OCI-M1 (cell line): ENCODE measurements at regions not wholly inside any gene's neighbourhood (a gene's known extent, or its start where the extent isn't known, plus 50 kb on each side); places are given as distances from the start of the nearest gene placed in this dataset.
A peak's percentile ranks its signal among the peaks of the same experiment; 100 is the strongest.
"Not testable (repeated sequence)": the region's sequence is repeated elsewhere in the genome, so short reads cannot be mapped to it uniquely, and the experiment has no call there.

Source experiments
- DNase-seq: peaks from one replicate; lab custom pipeline; 2025; lab: John Stamatoyannopoulos, UW

DNA sequence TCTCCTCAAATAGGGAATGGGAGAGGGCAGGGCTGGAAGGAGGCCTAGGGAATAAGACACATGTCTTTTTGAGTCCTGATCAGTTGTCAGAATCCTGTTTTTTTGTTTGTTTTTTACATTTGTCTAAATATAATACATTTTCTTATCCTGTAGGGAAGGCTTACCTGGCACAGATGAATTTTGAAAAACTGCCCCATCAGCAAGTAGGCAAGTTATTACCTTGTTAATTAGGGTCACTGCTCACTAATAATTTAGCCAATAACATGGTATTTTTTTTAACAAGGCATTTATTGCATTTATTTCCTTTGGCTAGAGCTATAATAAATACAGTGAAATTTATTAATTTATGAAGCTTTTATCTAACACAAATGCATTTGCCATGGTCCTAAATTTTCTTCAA lies 423.2 kb upstream of the ONECUT1 start:
- DNase-seq: no peak

DNA sequence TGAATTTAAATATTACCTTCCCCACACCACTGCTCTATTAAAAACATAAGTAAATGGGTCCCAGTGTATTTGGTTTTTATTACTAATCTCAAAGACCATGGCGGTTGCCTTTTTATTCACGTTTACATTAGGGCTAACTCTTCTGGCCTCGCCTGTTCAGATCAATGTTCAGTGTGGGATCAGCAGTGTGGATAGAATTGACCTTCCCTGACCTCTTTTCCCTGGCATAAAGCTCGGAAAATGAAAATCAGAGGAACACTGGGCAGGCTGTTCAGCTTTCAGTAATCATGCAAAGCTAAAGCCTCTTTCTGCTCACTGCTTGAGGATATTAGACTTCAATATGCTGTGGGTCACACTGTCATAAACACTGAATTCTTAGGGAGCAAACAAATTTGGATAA lies 422.6 kb upstream of the ONECUT1 start:
- DNase-seq: no peak

DNA sequence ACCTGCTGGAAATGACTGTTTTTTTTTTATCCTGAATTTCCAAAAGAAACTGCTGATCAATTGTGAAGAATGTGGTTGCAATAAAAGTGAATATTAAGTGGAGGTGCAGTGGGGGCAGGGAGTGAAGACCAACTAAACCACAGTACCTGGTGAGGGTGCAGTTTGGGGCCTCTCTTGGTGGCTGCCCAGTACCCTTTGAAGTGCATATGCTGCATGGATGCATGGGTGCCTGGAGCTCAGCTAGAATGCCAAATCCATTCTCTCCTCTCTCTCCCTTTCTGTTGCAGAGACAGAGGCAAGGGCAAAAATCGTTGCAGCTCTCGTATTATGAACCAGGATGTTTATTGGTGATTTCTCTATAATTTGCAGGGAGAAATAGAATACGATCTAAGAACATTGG lies 420.5 kb upstream of the ONECUT1 start:
- no peak for DNase-seq

DNA sequence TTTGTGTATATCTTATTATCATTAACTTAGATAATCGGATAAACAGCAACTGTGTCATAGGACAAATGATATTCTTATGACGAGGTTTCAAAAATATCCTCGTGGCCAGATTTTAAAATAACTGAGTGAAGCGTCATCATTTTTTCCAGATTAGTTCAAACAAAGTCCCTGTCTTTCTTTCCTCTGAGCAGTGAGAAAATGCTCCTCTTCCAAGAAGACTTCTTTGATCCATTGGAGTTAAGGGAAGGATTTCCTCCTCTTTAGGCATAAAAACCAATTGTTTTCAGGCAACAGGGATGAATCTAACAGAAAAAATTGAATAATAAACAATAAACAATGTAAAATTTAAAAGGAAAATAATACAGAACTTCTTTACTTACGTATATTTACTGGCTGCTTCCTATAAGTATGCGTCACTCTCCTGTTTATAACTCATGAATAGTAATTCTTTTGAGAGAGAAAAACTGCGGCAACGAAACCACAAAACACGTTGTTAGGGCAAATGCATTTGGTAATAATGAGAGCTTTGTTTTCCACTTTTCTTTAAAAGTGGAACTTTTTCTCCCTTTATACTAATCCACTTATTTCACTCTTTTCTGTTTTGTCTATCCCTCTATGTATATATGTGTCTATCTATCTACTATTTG lies 419.4 kb upstream of the ONECUT1 start:
- no peak for DNase-seq

DNA sequence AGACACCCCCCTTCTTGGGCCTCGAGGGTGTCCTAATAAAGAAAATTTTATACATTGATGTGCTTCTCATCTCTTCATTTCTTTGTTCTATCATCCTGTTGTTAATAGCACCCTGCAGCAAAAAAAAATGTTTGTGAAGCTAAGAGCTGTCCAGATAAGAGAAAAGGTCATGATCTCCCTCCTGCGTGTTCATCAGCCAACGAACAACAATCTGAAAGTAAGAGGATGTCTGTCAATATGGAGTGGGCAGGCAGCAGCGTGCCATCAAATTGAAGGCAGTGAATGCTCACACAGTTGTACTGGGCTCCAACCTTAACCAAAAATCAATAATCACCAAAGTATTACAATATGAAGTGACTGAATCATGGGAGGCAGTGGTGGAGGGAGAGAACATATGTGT lies 418.6 kb upstream of the ONECUT1 start:
- DNase-seq: no peak

DNA sequence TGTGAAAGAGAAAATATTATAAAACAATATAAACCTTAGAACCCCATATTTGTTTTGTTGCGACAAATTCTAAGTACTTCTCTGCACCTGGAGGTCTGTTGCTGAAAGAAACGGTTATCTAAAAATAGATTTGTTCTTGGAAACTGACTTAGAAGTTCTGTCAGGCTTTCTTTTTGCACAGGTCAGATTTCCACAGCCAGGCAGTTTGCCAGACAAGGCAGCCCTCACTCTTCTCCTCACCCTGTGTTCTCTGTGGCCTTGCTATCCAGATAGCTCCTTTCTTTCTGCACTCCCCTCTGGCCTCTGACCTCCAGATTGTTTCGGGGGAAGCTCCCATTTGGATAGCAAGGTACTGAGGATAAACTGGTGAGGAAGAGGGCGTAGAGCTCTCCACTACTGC lies 413.3 kb upstream of the ONECUT1 start:
- DNase-seq: no peak

DNA sequence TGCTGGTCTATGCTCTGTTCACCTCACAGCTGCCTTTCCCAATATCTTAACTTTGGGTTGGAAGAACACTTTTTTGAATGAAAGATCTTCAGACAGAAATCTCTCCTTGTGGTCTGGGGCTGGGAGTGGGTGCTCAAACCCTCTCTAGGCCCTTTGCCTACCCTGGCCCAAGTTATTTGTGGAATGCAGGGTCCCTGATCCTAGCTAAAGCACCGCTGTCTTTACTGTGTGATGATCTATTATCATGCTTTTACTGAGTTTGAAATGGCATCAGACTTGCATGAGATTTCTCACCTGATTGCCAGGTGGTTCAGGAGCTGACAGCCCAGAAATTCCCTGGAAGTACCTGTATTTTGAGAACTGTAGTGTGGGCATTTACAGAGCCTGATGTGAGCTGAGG lies 412.7 kb upstream of the ONECUT1 start:
- no peak for DNase-seq

DNA sequence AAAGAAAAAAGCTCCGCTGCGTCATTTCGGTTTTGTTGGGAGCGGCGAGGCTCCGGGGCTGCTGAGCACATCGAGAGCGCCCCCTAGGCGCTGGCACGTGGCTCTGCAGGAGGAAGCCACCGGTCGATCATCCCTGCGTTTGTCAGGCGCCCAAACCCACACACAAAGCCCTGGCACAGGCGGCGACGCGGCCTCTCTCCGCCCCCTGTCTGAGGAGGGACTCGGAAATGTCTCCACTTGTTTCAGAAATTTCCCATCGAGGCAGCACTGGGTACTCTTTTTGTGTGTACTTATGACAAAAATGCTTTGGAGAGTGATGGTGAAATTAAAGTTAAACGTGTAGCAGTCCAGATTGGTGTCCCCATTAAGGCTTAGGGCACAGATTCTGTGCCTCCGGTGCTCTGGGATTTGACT lies 407.3 kb upstream of the ONECUT1 start:
- DNase-seq: peak; percentile 74

DNA sequence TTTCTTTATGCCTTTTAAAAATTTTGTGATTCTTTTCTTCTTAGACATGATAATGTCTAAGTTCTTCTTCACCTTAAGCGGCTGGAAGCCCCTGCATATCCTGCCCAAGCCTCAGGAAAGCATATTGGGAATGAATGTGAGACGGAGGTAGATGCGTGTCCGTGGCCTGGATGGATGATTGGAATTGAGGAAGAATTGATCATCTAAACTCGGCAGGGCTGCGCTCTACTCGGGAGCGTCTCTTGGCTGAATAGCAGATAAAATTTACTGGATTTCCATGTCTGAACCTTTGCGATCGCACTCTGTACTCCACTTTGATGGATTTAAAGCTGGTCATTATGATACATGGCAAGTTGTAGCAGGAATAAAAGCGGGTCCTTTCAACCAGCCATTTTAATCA lies 406.7 kb upstream of the ONECUT1 start:
- DNase-seq: no peak

DNA sequence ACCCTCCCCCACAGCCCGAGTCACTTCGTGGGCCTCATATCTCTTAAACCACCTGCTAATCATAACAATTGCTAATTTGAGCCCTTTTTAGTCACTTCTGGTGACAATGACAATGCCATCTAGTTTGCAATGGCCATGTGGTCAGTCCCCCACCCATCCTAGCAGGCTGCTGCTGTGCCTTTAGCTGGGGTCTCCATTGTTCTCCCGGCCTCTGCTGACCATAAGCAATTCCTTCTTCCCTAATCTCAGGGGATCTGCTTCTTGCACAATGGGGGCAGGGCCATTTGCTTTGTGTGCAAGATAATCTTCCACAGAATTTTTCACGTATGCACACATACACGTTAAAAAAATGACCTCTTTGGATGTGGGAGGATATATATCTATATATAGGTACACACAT lies 406.1 kb upstream of the ONECUT1 start:
- DNase-seq: no peak

DNA sequence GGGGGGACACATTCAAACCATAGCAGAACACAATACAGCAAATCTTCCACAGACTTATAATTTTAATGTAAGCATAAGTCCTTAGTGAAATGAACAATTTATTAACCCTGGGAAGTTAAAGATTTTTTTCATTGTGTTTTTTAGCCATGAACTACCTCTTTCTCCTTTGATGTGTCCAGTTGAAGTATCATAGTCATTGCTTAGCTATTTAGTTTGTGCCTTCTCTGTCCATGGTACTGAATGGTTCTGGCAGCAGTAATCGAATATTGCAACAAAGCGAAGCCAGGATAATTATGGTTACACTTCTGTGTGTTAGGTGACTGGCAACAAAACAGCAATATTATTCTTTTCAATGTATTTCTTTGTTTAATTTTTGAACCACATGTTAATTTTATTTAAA lies 403.0 kb upstream of the ONECUT1 start:
- peak; percentile 16 for DNase-seq

DNA sequence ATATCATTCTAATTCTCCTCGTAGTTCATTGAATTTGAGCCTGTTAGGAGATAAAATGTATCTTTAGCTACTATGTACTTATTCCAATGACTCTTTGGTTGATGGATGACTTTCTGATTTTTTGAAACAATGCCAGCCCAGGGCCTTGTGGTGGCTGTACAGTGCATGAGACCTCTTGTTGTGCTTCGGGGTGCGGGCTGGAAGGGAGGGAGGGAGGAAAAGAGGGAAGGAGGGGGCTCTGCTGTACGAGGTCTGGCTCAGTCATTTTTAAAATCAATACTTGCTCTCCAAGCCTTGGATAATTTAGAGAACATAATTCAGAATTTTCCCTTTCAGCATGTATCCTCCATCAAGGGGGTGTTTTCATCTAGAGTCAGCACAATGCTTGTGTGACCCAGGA lies 399.7 kb upstream of the ONECUT1 start:
- no peak for DNase-seq

DNA sequence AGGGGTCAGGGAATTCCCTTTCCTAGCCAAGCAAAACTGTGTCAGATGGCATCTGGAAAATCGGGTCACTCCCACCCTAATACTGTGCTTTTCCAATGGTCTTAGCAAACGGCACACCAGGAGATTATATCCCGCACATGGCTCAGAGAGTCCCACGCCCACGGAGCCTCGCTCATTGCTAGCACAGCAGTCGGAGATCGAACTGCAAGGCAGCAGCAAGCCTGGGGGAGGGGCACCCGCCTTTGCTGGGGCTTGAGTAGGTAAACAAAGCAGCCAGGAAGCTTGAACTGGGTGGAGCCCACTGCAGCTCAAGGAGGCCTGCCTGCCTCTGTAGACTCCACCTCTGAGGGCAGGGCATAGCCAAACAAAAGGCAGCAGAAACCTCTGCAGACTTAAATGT lies 393.3 kb upstream of the ONECUT1 start:
- not testable (repeated sequence) for DNase-seq

DNA sequence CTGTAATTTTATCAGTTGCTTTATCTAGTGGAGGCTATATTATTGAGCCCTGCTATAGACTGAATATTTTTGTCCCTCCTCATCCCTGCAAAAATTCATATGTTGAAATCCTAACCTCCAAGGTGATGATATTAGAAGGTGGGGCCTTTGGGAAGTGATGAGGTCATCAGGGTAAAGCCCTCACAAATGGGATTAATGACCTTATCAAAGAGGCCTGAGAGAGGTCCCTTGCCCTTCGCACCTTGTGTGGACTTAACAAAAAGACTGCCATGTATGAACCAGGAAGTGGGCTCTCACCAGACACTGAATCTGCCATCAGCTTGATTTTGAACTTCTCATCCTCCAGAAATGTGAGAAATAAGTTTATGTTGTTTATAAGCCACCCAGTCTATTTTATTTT lies 381.4 kb upstream of the ONECUT1 start:
- no peak for DNase-seq

DNA sequence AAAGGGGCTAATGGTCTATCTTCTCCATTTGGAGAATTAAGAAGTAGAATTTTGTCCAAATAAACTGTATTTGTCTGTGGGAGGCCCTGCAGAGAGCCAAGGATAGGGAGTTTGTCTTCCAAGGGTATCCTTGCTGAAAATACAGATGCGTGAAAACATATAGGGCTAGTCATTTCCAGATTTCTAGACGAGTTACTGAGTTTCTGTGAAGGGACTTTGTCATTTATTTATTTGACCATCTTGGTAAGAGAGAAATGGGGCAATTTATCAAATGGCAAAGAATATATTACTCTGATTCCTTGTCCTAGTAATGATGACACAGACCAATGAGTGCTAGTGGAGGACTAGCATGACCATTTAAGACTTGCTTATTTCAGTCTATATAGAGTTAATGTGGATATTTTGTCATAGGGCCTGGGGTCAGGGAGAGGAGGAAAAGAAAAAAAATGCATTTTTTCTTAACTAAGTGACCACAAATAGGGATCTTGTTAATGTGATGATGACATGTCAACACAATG lies 376.6 kb upstream of the ONECUT1 start:
- no peak for DNase-seq

DNA sequence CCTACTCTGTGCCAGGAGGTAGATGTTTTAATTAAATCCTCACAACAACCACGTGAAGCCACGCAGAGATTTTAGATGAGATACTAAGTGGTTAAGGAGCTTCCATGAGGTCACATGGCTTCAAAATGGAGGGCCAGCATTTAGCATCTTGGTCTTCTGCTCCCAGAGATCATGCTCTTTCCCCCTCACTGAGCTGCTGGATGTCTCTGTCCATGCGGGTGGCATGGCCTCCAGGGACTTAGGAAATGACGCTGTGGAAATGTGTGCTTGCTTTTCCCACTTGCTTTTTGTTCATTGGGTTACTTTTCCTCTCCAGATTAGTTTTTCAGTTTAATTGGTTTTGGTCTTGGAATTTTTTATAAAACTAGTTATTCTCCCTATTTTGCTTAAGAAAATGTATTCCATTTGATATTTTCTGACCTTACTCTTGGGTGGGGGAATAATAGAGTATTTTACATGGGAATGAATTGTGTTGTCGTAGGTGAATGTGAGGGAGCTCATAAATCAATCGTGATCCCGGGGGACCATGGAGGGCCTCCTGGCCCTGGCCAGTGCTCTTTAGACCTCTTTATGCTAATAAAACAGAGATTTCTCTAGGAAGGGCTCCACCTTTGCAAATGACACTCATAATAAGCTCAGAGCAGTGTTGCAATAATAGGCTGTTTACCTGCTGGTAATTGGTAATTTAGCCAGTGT lies 376.0 kb upstream of the ONECUT1 start:
- DNase-seq: no peak

DNA sequence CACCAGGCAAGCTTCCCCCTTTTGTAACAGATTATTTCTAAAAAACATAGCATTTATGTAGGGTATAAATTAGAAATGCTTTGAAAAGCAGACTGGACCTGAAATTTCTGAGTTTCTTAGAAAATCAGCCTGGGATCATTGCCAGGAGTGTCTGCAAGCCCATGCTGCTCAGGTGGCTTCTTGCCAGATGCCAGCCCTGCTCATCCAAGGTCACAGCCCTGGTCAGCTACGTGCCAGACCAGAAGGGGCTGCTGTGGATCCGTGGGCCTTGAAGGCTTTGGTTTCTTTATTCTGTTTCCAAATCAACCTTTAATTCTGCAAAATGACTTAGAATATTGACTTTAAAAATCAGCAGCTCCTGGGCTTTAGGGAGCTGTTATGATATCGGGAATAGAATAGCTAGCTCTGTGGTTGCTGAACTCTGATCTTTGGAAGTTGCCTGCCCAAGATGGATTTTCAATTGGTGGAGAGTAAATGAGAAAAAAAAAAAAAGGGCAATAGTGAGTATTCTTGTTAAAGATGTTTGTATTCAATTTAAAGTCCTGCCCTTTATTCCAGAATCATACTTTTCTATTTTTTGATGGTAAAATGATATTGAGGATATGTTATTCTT lies 370.1 kb upstream of the ONECUT1 start:
- DNase-seq: no peak

DNA sequence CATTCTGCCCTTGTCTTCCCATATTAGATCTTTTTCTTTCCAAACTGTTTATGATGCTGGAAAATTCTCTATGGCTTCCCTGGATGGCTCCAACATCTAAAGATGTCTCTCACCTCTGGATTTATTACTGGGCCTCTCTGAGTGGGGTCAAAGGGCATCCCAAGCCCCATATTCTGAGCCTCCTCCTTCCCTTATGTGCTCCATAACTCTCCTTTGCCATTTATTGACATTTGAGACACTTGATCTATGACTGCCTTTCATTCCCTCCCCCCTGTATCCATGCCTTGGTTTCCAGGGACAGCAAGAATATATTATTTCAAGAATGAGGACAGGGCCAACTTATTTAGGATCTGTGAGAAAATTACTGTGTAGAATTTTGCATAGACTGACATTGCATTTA lies 369.3 kb upstream of the ONECUT1 start:
- no peak for DNase-seq

DNA sequence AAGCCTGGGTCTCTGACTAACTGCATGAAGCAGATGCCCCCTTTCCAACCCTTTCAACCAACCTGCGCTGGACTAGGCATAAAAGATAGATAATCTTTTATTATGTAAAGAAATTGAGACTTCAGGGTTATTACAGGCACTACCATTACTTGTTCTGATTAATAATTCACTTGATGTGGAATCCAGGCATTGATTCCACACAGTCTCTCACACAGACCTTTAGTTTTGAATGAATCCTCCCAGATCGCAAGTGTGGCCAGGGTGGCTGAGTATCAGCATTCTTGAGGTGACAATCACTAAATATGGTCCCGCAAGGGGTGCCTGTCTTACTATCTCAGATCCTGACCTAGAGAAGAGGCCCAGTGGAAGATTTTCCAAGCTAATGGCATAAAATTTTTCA lies 368.9 kb upstream of the ONECUT1 start:
- no peak for DNase-seq

DNA sequence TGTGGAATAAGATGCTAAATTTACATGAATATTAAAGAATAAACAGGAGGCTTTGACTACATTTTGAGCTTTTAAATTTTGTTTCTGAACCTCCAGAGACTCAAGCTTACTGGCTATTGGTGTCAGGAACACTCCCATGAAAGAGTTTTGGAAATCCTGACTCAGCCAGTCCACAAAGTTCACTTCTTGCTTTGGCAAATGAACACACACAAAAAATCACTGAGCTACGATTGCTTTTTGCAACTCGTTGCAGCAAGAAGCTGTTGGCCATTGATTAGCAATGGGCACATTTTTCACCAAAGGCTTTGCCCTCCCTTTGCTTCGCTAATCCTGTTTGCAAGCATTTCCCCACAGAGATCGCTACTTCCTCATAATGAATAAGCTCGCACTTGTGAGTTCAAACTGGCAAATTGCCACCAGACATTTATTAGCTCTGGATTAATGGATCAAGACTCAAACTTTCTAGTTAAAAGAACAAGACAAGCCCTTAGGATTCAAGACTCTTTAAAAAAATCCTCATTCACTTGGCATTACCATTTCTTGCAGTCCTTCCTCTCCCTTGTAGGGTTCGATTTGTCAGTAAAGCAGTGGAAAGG lies 343.2 kb upstream of the ONECUT1 start:
- no peak for DNase-seq

DNA sequence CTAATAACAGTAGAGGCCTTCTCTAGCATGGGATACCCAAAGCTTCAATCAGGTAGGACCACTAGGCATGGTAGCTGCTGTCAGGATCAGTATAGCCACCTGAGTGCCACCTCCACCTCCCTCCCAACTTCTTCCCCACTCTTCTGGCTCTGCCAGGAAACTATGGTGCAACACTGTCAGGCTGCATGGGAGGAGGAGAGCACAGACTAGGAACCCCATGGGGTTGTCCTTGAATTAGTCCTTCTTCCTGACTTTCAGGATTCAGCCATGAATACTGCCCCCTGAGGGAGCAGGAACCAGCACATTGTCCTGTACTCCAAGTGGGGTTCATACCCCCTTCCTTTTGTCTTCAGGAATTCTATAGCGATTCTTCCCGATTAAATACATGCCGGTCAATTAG lies 340.8 kb upstream of the ONECUT1 start:
- no peak for DNase-seq

DNA sequence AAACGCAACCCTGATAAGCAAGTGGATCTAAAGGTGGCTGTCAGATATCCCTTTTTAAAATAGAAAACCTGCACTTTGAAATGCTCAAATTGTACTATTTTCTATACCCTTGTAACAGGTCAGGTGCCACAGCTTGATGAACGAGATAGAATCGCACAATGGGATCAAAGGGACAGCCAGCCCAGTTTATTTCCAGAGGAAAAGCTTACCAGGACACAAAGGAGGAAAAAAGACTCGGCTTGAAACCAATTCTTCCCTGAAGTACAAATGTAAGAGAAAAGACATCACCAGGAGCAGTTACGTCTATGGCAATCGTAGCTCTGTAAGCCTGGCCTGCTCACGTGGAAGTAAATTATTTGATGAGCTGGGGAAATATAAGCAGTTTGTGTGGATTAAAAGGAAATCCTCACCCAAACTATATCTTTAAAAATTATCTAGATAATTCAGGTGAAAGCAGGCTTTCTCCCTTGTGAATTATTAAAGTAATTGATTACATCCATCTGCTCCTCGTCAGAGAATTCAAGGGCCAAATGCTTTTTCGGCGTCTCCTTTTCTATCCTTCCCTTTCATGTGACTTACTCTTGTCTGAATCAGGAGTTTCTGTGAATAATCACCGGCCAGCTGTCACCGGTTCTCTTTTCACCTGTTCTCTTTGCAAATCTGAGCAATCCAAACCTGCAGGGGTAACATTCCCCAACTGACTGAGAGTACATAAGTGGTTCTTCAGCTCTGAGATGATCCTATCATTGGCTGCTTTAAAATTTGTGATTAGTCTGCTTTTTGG lies 339.2 kb upstream of the ONECUT1 start:
- no peak for DNase-seq
